IMR-90 (cell line): ENCODE measurements at regions not wholly inside any gene's neighbourhood (a gene's known extent, or its start where the extent isn't known, plus 50 kb on each side); places are given as distances from the start of the nearest gene placed in this dataset.
A peak's percentile ranks its signal among the peaks of the same experiment; 100 is the strongest.

Experiments
- ATAC-seq: fragments of 200-7000 bp; cut with Tn5 transposase; 2 replicates; pipeline ENCODE4 v1.9.1; 2020; ENCODE audit warnings: low read depth, mild to moderate bottlenecking, moderate library complexity
- BruUV-seq: library from RNA; stranded (reverse); fragments of 400-500 nt; replicated peaks from 2 replicates; lab custom pipeline; 2021; lab: Mats Ljungman, UMichigan
- CTCF ChIA-PET: fragments of 300-600 bp; formaldehyde crosslinking; extraction: SDS; loops from one replicate; lab custom pipeline; 2021; ENCODE audit warnings: antibody characterized with exemption; lab: Yijun Ruan, JAX
- POLR2A ChIA-PET: fragments of 300-600 bp; sonication (Branson Sonifier 250); formaldehyde crosslinking; loops from one replicate; lab custom pipeline; 2022; ENCODE audit warnings: antibody characterized with exemption; ENCODE audit not compliant: unreplicated experiment; lab: Charles Lee
- DNase-seq: peaks from one replicate; pipeline ENCODE4 v3.0.0; 2013
- H2AFZ ChIP-seq: replicated peaks from 2 replicates; pipeline ENCODE3; 2013; ENCODE audit warnings: low read length, mild to moderate bottlenecking; ENCODE audit not compliant: poor library complexity
- H2AK5ac ChIP-seq: 2 replicates; pipeline ENCODE4 v1.6.1; 2013; ENCODE audit warnings: low read depth, low read length, inconsistent platforms
- H2AK9ac ChIP-seq: replicated peaks from 2 replicates; pipeline ENCODE3; 2013; ENCODE audit warnings: mild to moderate bottlenecking, low read depth, low read length, moderate library complexity; ENCODE audit not compliant: poor library complexity
- H2BK120ac ChIP-seq: 2 replicates; pipeline ENCODE4 v1.6.1; 2013; ENCODE audit warnings: low read depth, low read length, inconsistent platforms
- H2BK15ac ChIP-seq: 3 replicates; pipeline ENCODE4 v1.6.1; 2013; ENCODE audit warnings: low read depth, low read length, inconsistent platforms
- H2BK20ac ChIP-seq: 2 replicates; pipeline ENCODE4 v1.6.1; 2013; ENCODE audit warnings: low read depth, mild to moderate bottlenecking, inconsistent platforms, low read length, moderate library complexity
- H2BK5ac ChIP-seq: 2 replicates; pipeline ENCODE4 v1.6.1; 2013; ENCODE audit warnings: mild to moderate bottlenecking, low read depth, low read length, inconsistent platforms; ENCODE audit not compliant: poor library complexity, severe bottlenecking
- H3K14ac ChIP-seq: replicated peaks from 2 replicates; pipeline ENCODE4 v1.6.1; 2013; ENCODE audit warnings: low read depth, low read length, inconsistent platforms
- H3K18ac ChIP-seq: 2 replicates; pipeline ENCODE4 v1.6.1; 2013; ENCODE audit warnings: low read depth, low read length, control low read depth
- H3K23ac ChIP-seq: 2 replicates; pipeline ENCODE4 v1.6.1; 2013; ENCODE audit warnings: low read depth, low read length, inconsistent platforms
- H3K27ac ChIP-seq: 2 replicates; pipeline ENCODE4 v1.5.1; 2013; ENCODE audit warnings: mild to moderate bottlenecking, control low read depth, low read length; ENCODE audit not compliant: insufficient read depth
- H3K27me3 ChIP-seq: 2 replicates; pipeline ENCODE4 v1.6.1; 2013; ENCODE audit warnings: low read length; ENCODE audit not compliant: control insufficient read depth, insufficient read depth
- H3K36me3 ChIP-seq: 2 replicates; pipeline ENCODE4 v1.6.1; 2013; ENCODE audit warnings: low read length, mixed read lengths; ENCODE audit not compliant: control insufficient read depth, insufficient read depth
- H3K4ac ChIP-seq: 2 replicates; pipeline ENCODE4 v1.6.1; 2013; ENCODE audit warnings: low read depth, low read length, inconsistent platforms
- H3K4me1 ChIP-seq: 2 replicates; pipeline ENCODE4 v1.6.1; 2013; ENCODE audit warnings: low read length, mixed read lengths; ENCODE audit not compliant: control insufficient read depth, insufficient read depth
- H3K4me2 ChIP-seq: 2 replicates; pipeline ENCODE4 v1.6.1; 2013; ENCODE audit warnings: low read depth, mild to moderate bottlenecking, control low read depth, low read length, moderate library complexity
- H3K4me3 ChIP-seq: 2 replicates; pipeline ENCODE4 v1.5.1; 2013; ENCODE audit warnings: low read depth, mild to moderate bottlenecking, control low read depth, low read length, moderate library complexity; ENCODE audit not compliant: insufficient read depth
- H3K56ac ChIP-seq: 2 replicates; pipeline ENCODE4 v1.6.1; 2013; ENCODE audit warnings: low read length, inconsistent platforms; ENCODE audit not compliant: insufficient read depth; ENCODE audit errors: extremely low read depth
- H3K79me1 ChIP-seq, 2 experiments: 2 replicates each; pipeline ENCODE4 v1.6.1; 2013; ENCODE audit warnings: low read length in 2 of 2, inconsistent platforms in 1 of 2, low read depth in 1 of 2
- H3K9ac ChIP-seq: 2 replicates; pipeline ENCODE4 v1.6.1; 2013; ENCODE audit warnings: low read depth, low read length, control low read depth
- H3K9me1 ChIP-seq: 2 replicates; pipeline ENCODE4 v1.6.1; 2013; ENCODE audit warnings: low read length, inconsistent platforms; ENCODE audit not compliant: insufficient read depth
- H3K9me3 ChIP-seq: 2 replicates; pipeline ENCODE4 v1.6.1; 2013; ENCODE audit warnings: low read length; ENCODE audit not compliant: control insufficient read depth, insufficient read depth
- H4K20me1 ChIP-seq: 2 replicates; pipeline ENCODE4 v1.6.1; 2013; ENCODE audit warnings: low read length, inconsistent platforms; ENCODE audit not compliant: insufficient read depth
- H4K5ac ChIP-seq: 2 replicates; pipeline ENCODE4 v1.6.1; 2013; ENCODE audit warnings: mild to moderate bottlenecking, low read depth, low read length, control low read depth
- H4K8ac ChIP-seq, 2 experiments: 2 replicates each; pipeline ENCODE4 v1.6.1; 2013; ENCODE audit warnings: low read depth in 2 of 2, low read length in 2 of 2, control low read depth in 1 of 2, inconsistent platforms in 1 of 2
- H4K91ac ChIP-seq: 2 replicates; pipeline ENCODE4 v1.6.1; 2013; ENCODE audit warnings: low read depth, low read length, inconsistent platforms; ENCODE audit not compliant: insufficient read depth
- MAFK ChIP-seq: IDR thresholded peaks from 2 replicates; pipeline ENCODE4 v1.6.1; 2012; ENCODE audit warnings: low read depth, low read length, improper control_type of control experiment
- MXI1 ChIP-seq: IDR thresholded peaks from 2 replicates; pipeline ENCODE4 v1.6.1; 2012; ENCODE audit warnings: low read depth, mild to moderate bottlenecking, low read length, moderate library complexity, borderline replicate concordance
- WGBS, 2 experiments: methylation state at CpG; one replicate each; pipeline versions ENCODE4 v1.1.5 to v1.1.7; 2013; ENCODE audit warnings: missing lambda C conversion rate in 2 of 2; ENCODE audit not compliant: insufficient read length in 1 of 2; ENCODE audit errors: extremely low coverage in 2 of 2; 5-methylcytosine and 5-hydroxymethylcytosine counted together
- dilution Hi-C: fragments of 300-500 bp; cut with HindIII; formaldehyde crosslinking; loops from one replicate; pipeline ENCODE4 v1.14.3; 2018; ENCODE audit warnings: low sequenced_read_pairs; ENCODE audit not compliant: unreplicated experiment
- in situ Hi-C: fragments of 300-500 bp; cut with MboI; formaldehyde crosslinking; loops from 3 replicates; pipeline ENCODE4 v1.14.3; 2019; ENCODE audit warnings: low sequenced_read_pairs, inconsistent platforms, mixed read lengths
- intact Hi-C: fragments of 100-400 bp; cut with micrococcal nuclease; formaldehyde crosslinking; loops from 2 replicates; pipeline ENCODE4 v1.10.0; 2022

- H3K9ac ChIP-seq: no peak overlapping the region
- no peaks in the 10 kb centered on the region for H3K36me3 ChIP-seq
- H4K5ac ChIP-seq: peak overlapping the region; percentile 7; the same call in 1 of the 2 replicates
- H2BK20ac ChIP-seq: peak overlapping the region; percentile 63
- H2BK120ac ChIP-seq: peak overlapping the region; percentile 32
- POLR2A ChIA-PET: no interaction called here
- peak overlapping the region; percentile 42 for H3K4ac ChIP-seq
- H3K4me1 ChIP-seq: peaks cover 17% of the 10 kb centered on the region
- DNase-seq (no peak), ATAC-seq (no peak)
- TF ChIP-seq MXI1: no peak
- TF ChIP-seq MAFK: peak; percentile 45; the same call in 1 of the 2 replicates
- peaks cover 6% of the 10 kb centered on the region; the same call in 1 of the 2 replicates for H3K9me1 ChIP-seq
- H2AK9ac ChIP-seq: no peak overlapping the region
- H3K27ac ChIP-seq: no peak overlapping the region
- BruUV-seq: no TSS peak
- H2BK15ac ChIP-seq: peak overlapping the region; percentile 82; the same call in 2 of the 3 replicates
- no peaks in the 10 kb centered on the region for H4K20me1 ChIP-seq
- intact Hi-C loops: no loop called here
- dilution Hi-C loops: no loop called here
- no peak overlapping the region for H2AFZ ChIP-seq
- no peaks in the 10 kb centered on the region for H3K27me3 ChIP-seq
- peak overlapping the region; percentile 69; the same call in 1 of the 2 replicates for H3K18ac ChIP-seq
- H3K79me1 ChIP-seq: no peaks in the 10 kb centered on the region
- H3K4me3 ChIP-seq: no peak overlapping the region
- no peak overlapping the region for H3K56ac ChIP-seq
- no peaks in the 10 kb centered on the region for H3K9me3 ChIP-seq
- H3K23ac ChIP-seq: no peak overlapping the region; the same call in 1 of the 2 replicates
- no peak overlapping the region; the same call in 1 of the 2 replicates for H2AK5ac ChIP-seq
- H4K8ac ChIP-seq: peak overlapping the region in 1 of 2 experiments; percentile 32; a peak in 1 of 4 replicates
- peak overlapping the region; percentile 30; the same call in 1 of the 2 replicates for H3K14ac ChIP-seq
- in situ Hi-C loops: no loop called here
- peak overlapping the region; percentile 46; the same call in 1 of the 2 replicates for H3K4me2 ChIP-seq
- CTCF ChIA-PET: interaction anchor here (0.7 kb wide), 1 partner anchor 79 kb away, joined by 4 read pairs; no protein-coding TSS in a partner anchor
- WGBS, 2 experiments: no CpG with 5 or more reads among the region's 3 CpGs
- H2BK5ac ChIP-seq: peak overlapping the region; percentile 88
- H4K91ac ChIP-seq: no peak overlapping the region
Observed at GRCh38 chr5:143888912-143889311, 77.0 kb downstream of the HMHB1 start.
